HepG2 (cell line): ENCODE measurements at regions not wholly inside any gene's neighbourhood (a gene's known extent, or its start where the extent isn't known, plus 50 kb on each side); places are given as distances from the start of the nearest gene placed in this dataset.

Experiments used
- ATAC-seq: fragments of 200-7000 bp; cut with Tn5 transposase; 3 replicates; pipeline ENCODE4 v1.9.1; 2020; ENCODE audit warnings: mild to moderate bottlenecking, moderate library complexity
- BruUV-seq: library from RNA; stranded (reverse); fragments of 400-500 nt; replicated peaks from 2 replicates; lab custom pipeline; 2021; lab: Mats Ljungman, UMichigan
- CTCF ChIA-PET: fragments of 300-600 bp; formaldehyde crosslinking; extraction: SDS; loops from one replicate; lab custom pipeline; 2021; ENCODE audit warnings: low total read pairs, inconsistent platforms, low intra/inter-chr PET ratio; lab: Yijun Ruan, JAX
- POLR2A ChIA-PET: fragments of 350-600 bp; sonication (Branson Sonifier 250); formaldehyde crosslinking; loops from one replicate; lab custom pipeline; 2020; ENCODE audit warnings: antibody characterized with exemption, inconsistent platforms; lab: Yijun Ruan, JAX
- DNase-seq: peaks from one replicate; pipeline ENCODE4 v3.0.0-alpha.2; 2015; ENCODE audit warnings: low spot score
- FAIRE-seq: peaks from 3 replicates; lab custom pipeline; 2011; peaks lifted over from hg19 to GRCh38; lab: Jason Lieb, UNC
- H2AFZ ChIP-seq: one replicate; pipeline ENCODE4 v1.6.1; 2011; ENCODE audit warnings: low read length, inconsistent platforms
- H3K27ac ChIP-seq: fragments of 300-600 bp; 3 replicates; pipeline ENCODE4 v1.8.0; 2011; ENCODE audit warnings: mixed run types, mild to moderate bottlenecking, mixed read lengths, low read length, inconsistent platforms; ENCODE audit not compliant: insufficient read depth; ENCODE audit errors: extremely low read length
- H3K27me3 ChIP-seq, 2 experiments: fragments of 200-600 bp in 1 of 2; 2 replicates in 1 of 2; 3 replicates in 1 of 2; pipeline versions ENCODE4 v1.6.0 to v1.8.0; 2011; ENCODE audit warnings: low read length in 2 of 2, mild to moderate bottlenecking in 2 of 2, moderate library complexity in 2 of 2, inconsistent platforms in 1 of 2; ENCODE audit not compliant: insufficient read depth in 2 of 2, control insufficient read depth in 1 of 2
- H3K36me3 ChIP-seq, 2 experiments: fragments of 200-600 bp in 1 of 2; replicated peaks in 1 of 2; 2 replicates in 1 of 2; 3 replicates in 1 of 2; pipeline versions ENCODE4 v1.5.1 to v1.8.0; 2011; ENCODE audit warnings: low read length in 2 of 2, inconsistent platforms in 1 of 2; ENCODE audit not compliant: insufficient read depth in 2 of 2, control insufficient read depth in 1 of 2
- H3K4me1 ChIP-seq: 2 replicates; pipeline ENCODE4 v1.5.1; 2012; ENCODE audit warnings: low read length, inconsistent platforms; ENCODE audit not compliant: insufficient read depth
- H3K4me2 ChIP-seq: 2 replicates; pipeline ENCODE4 v1.6.0; 2011; ENCODE audit warnings: low read depth, low read length, inconsistent platforms
- H3K4me3 ChIP-seq, 3 experiments: fragments of 200-600 bp in 1 of 3; sonication (generic), shearing (Covaris generic) in 1 of 3; replicated peaks in 1 of 3; 2 replicates each; pipeline ENCODE4 v1.5.1; 2011 to 2016; ENCODE audit warnings: low read length in 3 of 3, inconsistent platforms in 2 of 3, low read depth in 2 of 3, mild to moderate bottlenecking in 2 of 3, control low read depth in 1 of 3, mixed read lengths in 1 of 3; ENCODE audit not compliant: insufficient read depth in 1 of 3
- H3K79me2 ChIP-seq: one replicate; pipeline ENCODE4 v1.6.1; 2011; ENCODE audit warnings: low read length, inconsistent platforms; ENCODE audit not compliant: insufficient read depth
- H3K9ac ChIP-seq: 2 replicates; pipeline ENCODE4 v1.6.0; 2011; ENCODE audit warnings: mild to moderate bottlenecking, low read depth, low read length, inconsistent platforms; ENCODE audit not compliant: insufficient read depth
- H3K9me3 ChIP-seq: 2 replicates; pipeline ENCODE4 v1.5.1; 2012; ENCODE audit warnings: mild to moderate bottlenecking, low read length
- H4K20me1 ChIP-seq: 2 replicates; pipeline ENCODE4 v1.6.0; 2011; ENCODE audit warnings: inconsistent platforms, mild to moderate bottlenecking, low read length, moderate library complexity; ENCODE audit not compliant: insufficient read depth
- CCAR2 ChIP-seq: fragments of 200-400 bp; formaldehyde crosslinking; optimal IDR thresholded peaks from 2 replicates; pipeline ENCODE3; 2018; ENCODE audit warnings: low read depth, mild to moderate bottlenecking, low read length, moderate library complexity
- CERS6 ChIP-seq: sonication (generic); formaldehyde crosslinking; IDR thresholded peaks from 2 replicates; pipeline ENCODE4 v1.5.0; 2020; ENCODE audit warnings: missing genetic modification reagents
- CTCF ChIP-seq: sonication (generic); formaldehyde crosslinking; IDR thresholded peaks from 2 replicates; pipeline ENCODE4 v1.5.0; 2020; ENCODE audit warnings: mild to moderate bottlenecking, missing genetic modification reagents, moderate library complexity
- LCORL ChIP-seq, 2 experiments: fragments of 450-650 bp in 1 of 2; sonication (generic) in 1 of 2; formaldehyde crosslinking in 1 of 2; IDR thresholded peaks; 2 replicates each; pipeline versions ENCODE4 v1.5.0 to v1.6.1; 2017 to 2020; ENCODE audit warnings: antibody characterized with exemption in 1 of 2, missing genetic modification reagents in 1 of 2
- MTF1 ChIP-seq: sonication (generic); formaldehyde crosslinking; IDR thresholded peaks from 2 replicates; pipeline ENCODE4 v1.5.0; 2020; ENCODE audit warnings: missing genetic modification reagents
- NR0B2 ChIP-seq: sonication (generic); formaldehyde crosslinking; IDR thresholded peaks from 2 replicates; pipeline ENCODE4 v1.4.0; 2020; ENCODE audit warnings: mild to moderate bottlenecking, missing genetic modification reagents
- RFX5 ChIP-seq: IDR thresholded peaks from 2 replicates; pipeline ENCODE4 v1.6.1; 2011; ENCODE audit warnings: low read depth, low read length, improper control_type of control experiment
- TBP ChIP-seq: sonication (generic); formaldehyde crosslinking; IDR thresholded peaks from 2 replicates; pipeline ENCODE4 v1.5.0; 2020; ENCODE audit warnings: missing genetic modification reagents
- TGIF2 ChIP-seq: IDR thresholded peaks from 2 replicates; pipeline ENCODE4 v1.6.1; 2016; ENCODE audit warnings: control low read depth, missing compliant biosample characterization
- ZNF224 ChIP-seq: sonication (generic); formaldehyde crosslinking; IDR thresholded peaks from 2 replicates; pipeline ENCODE4 v1.5.0; 2020; ENCODE audit warnings: mild to moderate bottlenecking, missing genetic modification reagents
- ZNF263 ChIP-seq: sonication (generic); formaldehyde crosslinking; IDR thresholded peaks from 2 replicates; pipeline ENCODE4 v1.4.0; 2020; ENCODE audit warnings: missing genetic modification reagents
- ZNF446 ChIP-seq: sonication (generic); formaldehyde crosslinking; IDR thresholded peaks from 2 replicates; pipeline ENCODE4 v1.5.0; 2020; ENCODE audit warnings: mild to moderate bottlenecking, missing genetic modification reagents
- ZNF615 ChIP-seq: sonication (generic); formaldehyde crosslinking; IDR thresholded peaks from 2 replicates; pipeline ENCODE4 v1.5.0; 2020; ENCODE audit warnings: mild to moderate bottlenecking, missing genetic modification reagents, borderline replicate concordance
- ZNF639 ChIP-seq: conservative IDR thresholded peaks from 2 replicates; pipeline ENCODE4 v1.6.1; 2018; ENCODE audit warnings: missing genetic modification reagents
- ZNF713 ChIP-seq: sonication (generic); formaldehyde crosslinking; IDR thresholded peaks from 2 replicates; pipeline ENCODE4 v1.4.0; 2020; ENCODE audit warnings: mild to moderate bottlenecking, missing genetic modification reagents
- ZNF891 ChIP-seq: sonication (generic); formaldehyde crosslinking; IDR thresholded peaks from 2 replicates; pipeline ENCODE4 v1.5.0; 2020; ENCODE audit warnings: mild to moderate bottlenecking, missing genetic modification reagents
- ZSCAN29 ChIP-seq: sonication (generic); formaldehyde crosslinking; conservative IDR thresholded peaks from 2 replicates; pipeline ENCODE4 v1.4.0; 2020; ENCODE audit warnings: mild to moderate bottlenecking, missing genetic modification reagents
- WGBS: methylation state at CpG from one replicate; pipeline ENCODE4 v1.1.6; 2017; ENCODE audit warnings: low lambda C conversion rate; 5-methylcytosine and 5-hydroxymethylcytosine counted together
- in situ Hi-C: cut with HindIII; loops from 2 replicates; pipeline ENCODE4 v1.10.0; 2017; ENCODE audit warnings: low pct_unique_long_range_greater_than_20kb; ENCODE audit not compliant: extremely low pct_ligation_motif_present
- intact Hi-C: fragments of 100-400 bp; cut with micrococcal nuclease; formaldehyde crosslinking; loops from one replicate; pipeline ENCODE4 v1.10.0; 2022; ENCODE audit not compliant: unreplicated experiment

- TF ChIP-seq ZNF639 (CRISPR knock-in tag) (no peak), CERS6 (CRISPR knock-in tag) (no peak), ZNF446 (no peak), RFX5 (no peak)
These were observed 149.4 kb downstream of the KDR start (continued) for GRCh38 chr4:54976031-54976430.

- CTCF ChIA-PET, result no interaction called here
- no peak for FAIRE-seq
- in situ Hi-C loops, result loop anchor here (25.0 kb wide), 1 partner anchor 661 kb away; no protein-coding TSS in a partner anchor
These were observed 151.6 kb downstream of the KDR start for GRCh38 chr4:54973784-54974183.

More at GRCh38 chr4:54973784-54974183, 151.6 kb downstream of the KDR start:
- Histone ChIP-seq H3K9ac (no peak overlapping the region), H3K9me3 (no peaks in the 10 kb centered on the region), H3K4me2 (no peak overlapping the region), H3K4me1 (no peaks in the 10 kb centered on the region), H3K36me3 (no peaks in the 10 kb centered on the region), H3K27ac (no peak overlapping the region), H3K27me3 (no peaks in the 10 kb centered on the region), H3K4me3 (no peak overlapping the region), H4K20me1 (no peaks in the 10 kb centered on the region), H3K79me2 (no peaks in the 10 kb centered on the region), H2AFZ (no peak overlapping the region)
- no peak for ATAC-seq
- 0% methylated on average over 1 of the region's 1 CpG for WGBS
- TF ChIP-seq ZNF891 (CRISPR knock-in tag) (no peak), TBP (CRISPR knock-in tag) (no peak), LCORL (IDR thresholded peaks at IDR 0.05) (no peak), LCORL (CRISPR knock-in tag; IDR thresholded peaks at IDR 0.05) (no peak), NR0B2 (CRISPR knock-in tag) (no peak), ZNF615 (CRISPR knock-in tag) (no peak), ZNF224 (CRISPR knock-in tag) (no peak), ZSCAN29 (no peak), CCAR2 (no peak), CTCF (CRISPR knock-in tag) (no peak), ZNF263 (CRISPR knock-in tag) (no peak), MTF1 (no peak), ZNF713 (CRISPR knock-in tag) (no peak), TGIF2 (no peak)
- POLR2A ChIA-PET, result no interaction called here
- intact Hi-C loops, result loop anchor here (10.0 kb wide), 1 partner anchor 191 kb away; no protein-coding TSS in a partner anchor
- no TSS peak for BruUV-seq
- DNase-seq, result no peak
